Chondrocyte (in vitro differentiated cells): ENCODE measurements at regions not wholly inside any gene's neighbourhood (a gene's known extent, or its start where the extent isn't known, plus 50 kb on each side); places are given as distances from the start of the nearest gene placed in this dataset.

Experiments
- DNase-seq: peaks from one replicate; pipeline ENCODE4 v3.0.0; 2021; ENCODE audit warnings: mixed read lengths, low spot score
- H3K27ac Mint-ChIP-seq: one replicate; pipeline ENCODE4 v1.8.0; 2021; ENCODE audit warnings: mild to moderate bottlenecking, moderate library complexity, mixed read lengths; ENCODE audit not compliant: unreplicated experiment
- H3K27me3 Mint-ChIP-seq: 2 replicates; pipeline ENCODE4 v1.8.0; 2021; ENCODE audit warnings: low read depth, mixed read lengths
- H3K36me3 Mint-ChIP-seq: 2 replicates; pipeline ENCODE4 v1.8.0; 2021; ENCODE audit warnings: low read depth, mixed read lengths
- H3K4me1 Mint-ChIP-seq: 2 replicates; pipeline ENCODE4 v1.8.0; 2021; ENCODE audit warnings: low read depth, mild to moderate bottlenecking, mixed read lengths
- H3K4me3 Mint-ChIP-seq: one replicate; pipeline ENCODE4 v1.8.0; 2021; ENCODE audit warnings: mild to moderate bottlenecking, moderate library complexity, mixed read lengths; ENCODE audit not compliant: unreplicated experiment
- H3K9me3 Mint-ChIP-seq: 2 replicates; pipeline ENCODE4 v1.8.0; 2021; ENCODE audit warnings: low read depth, mixed read lengths
- TF ChIP-seq, protein P1 (sequence below): fragments of 200-600 bp; sonication (generic); IDR thresholded peaks from 2 replicates; pipeline ENCODE4 v1.5.0; 2021; ENCODE audit warnings: antibody characterized with exemption, mild to moderate bottlenecking, moderate library complexity

DNA sequence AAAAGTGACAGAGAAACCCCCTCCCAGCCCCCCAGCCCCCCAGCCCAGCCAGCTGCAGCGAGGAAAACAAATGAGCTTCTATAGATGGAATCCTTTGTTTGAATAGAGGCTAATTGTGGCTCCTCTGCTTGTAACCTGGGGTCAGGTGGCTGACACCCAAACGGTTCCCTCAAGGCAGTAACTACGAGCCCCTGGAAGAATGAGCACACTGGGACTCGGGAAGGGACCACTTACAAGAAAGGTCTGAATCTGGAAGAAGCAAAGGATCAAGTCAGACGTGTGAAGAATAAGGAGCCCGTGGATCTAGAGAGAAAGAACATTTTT is 108.7 kb upstream of the FUT8 start:
- Mint-ChIP-seq H3K9me3 (no peaks in the 10 kb centered on the region), H3K27me3 (no peaks in the 10 kb centered on the region), H3K4me3 (no peak overlapping the region), H3K27ac (no peak overlapping the region), H3K4me1 (no peaks in the 10 kb centered on the region), H3K36me3 (no peaks in the 10 kb centered on the region)
- TF ChIP-seq, protein P1, sequence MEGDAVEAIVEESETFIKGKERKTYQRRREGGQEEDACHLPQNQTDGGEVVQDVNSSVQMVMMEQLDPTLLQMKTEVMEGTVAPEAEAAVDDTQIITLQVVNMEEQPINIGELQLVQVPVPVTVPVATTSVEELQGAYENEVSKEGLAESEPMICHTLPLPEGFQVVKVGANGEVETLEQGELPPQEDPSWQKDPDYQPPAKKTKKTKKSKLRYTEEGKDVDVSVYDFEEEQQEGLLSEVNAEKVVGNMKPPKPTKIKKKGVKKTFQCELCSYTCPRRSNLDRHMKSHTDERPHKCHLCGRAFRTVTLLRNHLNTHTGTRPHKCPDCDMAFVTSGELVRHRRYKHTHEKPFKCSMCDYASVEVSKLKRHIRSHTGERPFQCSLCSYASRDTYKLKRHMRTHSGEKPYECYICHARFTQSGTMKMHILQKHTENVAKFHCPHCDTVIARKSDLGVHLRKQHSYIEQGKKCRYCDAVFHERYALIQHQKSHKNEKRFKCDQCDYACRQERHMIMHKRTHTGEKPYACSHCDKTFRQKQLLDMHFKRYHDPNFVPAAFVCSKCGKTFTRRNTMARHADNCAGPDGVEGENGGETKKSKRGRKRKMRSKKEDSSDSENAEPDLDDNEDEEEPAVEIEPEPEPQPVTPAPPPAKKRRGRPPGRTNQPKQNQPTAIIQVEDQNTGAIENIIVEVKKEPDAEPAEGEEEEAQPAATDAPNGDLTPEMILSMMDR, result no peak
- no peak for DNase-seq

DNA sequence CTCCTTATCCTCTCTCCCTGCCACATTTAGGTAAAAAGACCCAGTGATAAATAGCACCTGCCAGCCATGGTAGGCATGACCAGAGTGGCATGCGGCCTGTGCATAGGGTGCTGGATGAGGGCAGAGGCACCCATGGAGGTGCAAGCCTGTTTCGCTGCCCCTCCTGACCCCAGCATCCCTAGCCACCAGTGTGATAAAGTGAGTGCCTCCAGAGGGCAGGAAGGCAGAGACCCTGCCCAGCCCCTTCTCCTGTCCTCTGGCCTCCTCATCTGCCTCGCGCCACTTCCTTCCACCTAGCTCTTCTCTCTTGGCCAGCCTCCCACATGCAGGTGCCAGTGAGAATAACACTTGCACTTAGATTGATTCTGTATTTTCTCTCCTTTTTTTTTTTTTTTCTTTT is 108.3 kb upstream of the FUT8 start:
- Mint-ChIP-seq H3K27ac (no peak overlapping the region), H3K9me3 (no peaks in the 10 kb centered on the region), H3K27me3 (no peaks in the 10 kb centered on the region), H3K4me1 (no peaks in the 10 kb centered on the region), H3K4me3 (no peak overlapping the region), H3K36me3 (no peaks in the 10 kb centered on the region)
- no peak for DNase-seq
- TF ChIP-seq, protein P1, result no peak

DNA sequence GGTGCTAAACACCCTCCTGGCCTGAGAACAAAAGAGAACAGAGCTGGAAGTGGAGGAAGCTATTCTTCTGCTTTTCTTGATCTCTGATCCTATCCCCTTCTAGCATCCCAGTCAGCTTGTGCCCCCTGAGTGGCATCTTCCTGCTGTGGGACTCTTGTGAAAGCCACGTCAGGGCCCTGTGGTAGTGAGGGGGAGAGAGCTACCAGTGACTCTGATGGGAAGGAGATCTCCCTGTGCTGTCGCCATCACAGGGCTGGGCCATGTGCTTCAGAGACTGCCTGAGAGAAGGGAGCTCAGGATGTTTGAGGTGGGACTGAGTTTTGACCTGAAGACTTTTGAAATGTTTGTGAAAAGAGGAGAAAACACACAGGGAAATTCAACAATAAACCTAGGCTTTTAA is 107.6 kb upstream of the FUT8 start:
- no peaks in the 10 kb centered on the region for H3K36me3 Mint-ChIP-seq
- no peak for DNase-seq
- H3K27me3 Mint-ChIP-seq, result no peaks in the 10 kb centered on the region
- H3K9me3 Mint-ChIP-seq, result no peaks in the 10 kb centered on the region
- H3K4me1 Mint-ChIP-seq, result no peaks in the 10 kb centered on the region
- TF ChIP-seq, protein P1, result no peak
- H3K4me3 Mint-ChIP-seq, result no peak overlapping the region
- no peak overlapping the region for H3K27ac Mint-ChIP-seq

DNA sequence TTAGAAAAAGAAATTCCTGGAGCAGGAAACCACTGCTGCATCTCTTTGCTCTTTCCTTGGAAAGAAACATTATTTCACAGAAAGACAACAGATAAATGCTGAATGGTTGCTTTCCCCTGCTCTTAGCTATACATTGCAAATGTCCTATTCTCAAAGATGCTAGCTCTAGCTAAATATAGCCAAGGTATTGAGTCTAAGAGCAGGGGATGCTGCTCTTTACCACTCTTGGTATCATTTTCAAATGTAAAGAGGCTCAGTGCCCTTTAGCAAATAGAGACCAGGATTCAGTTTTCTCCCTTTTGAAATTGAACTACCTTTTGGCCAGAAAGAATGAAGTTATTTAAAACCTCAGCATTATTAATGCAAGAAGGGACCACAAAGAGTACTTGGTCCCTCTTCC is 104.0 kb upstream of the FUT8 start:
- H3K27me3 Mint-ChIP-seq, result peaks cover 1% of the 10 kb centered on the region
- DNase-seq, result no peak
- no peaks in the 10 kb centered on the region for H3K4me1 Mint-ChIP-seq
- H3K4me3 Mint-ChIP-seq, result no peak overlapping the region
- H3K9me3 Mint-ChIP-seq, result no peaks in the 10 kb centered on the region
- no peak overlapping the region for H3K27ac Mint-ChIP-seq
- no peaks in the 10 kb centered on the region for H3K36me3 Mint-ChIP-seq
- TF ChIP-seq, protein P1, result no peak

DNA sequence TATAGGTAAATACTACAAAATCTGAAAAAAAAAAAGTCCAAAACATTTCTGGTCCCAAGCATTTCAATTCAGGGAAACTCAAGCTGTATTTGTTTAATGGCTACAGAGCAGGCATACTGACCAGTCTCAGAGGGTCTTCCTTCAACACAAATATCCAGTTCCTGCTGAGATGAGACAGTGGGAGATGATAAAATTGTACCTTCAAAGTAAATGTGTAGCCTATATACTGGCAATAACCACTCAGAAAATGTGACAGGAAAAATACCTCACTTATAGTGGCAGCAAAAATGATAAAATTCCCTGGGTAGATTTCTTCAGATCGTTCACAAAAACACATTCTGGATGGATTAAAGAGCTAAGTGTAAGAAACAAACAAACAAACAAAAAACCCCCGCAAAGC is 102.0 kb upstream of the FUT8 start:
- Mint-ChIP-seq H3K4me1 (no peaks in the 10 kb centered on the region), H3K4me3 (no peak overlapping the region), H3K27me3 (peaks cover 1% of the 10 kb centered on the region), H3K27ac (no peak overlapping the region), H3K9me3 (no peaks in the 10 kb centered on the region), H3K36me3 (no peaks in the 10 kb centered on the region)
- no peak for DNase-seq
- TF ChIP-seq, protein P1, result no peak
